Uterus (tissue), 2 donors: ENCODE measurements at regions not wholly inside any gene's neighbourhood (a gene's known extent, or its start where the extent isn't known, plus 50 kb on each side); places are given as distances from the start of the nearest gene placed in this dataset.

Source experiments
- CTCF ChIP-seq, 4 experiments: fragments of 200-600 bp in 2 of 4; fragments of 450-650 bp in 2 of 4; sonication (generic) in 2 of 4; IDR thresholded peaks; one replicate each; pipeline ENCODE4 v1.5.1; 2016 to 2019; ENCODE audit warnings: antibody characterized with exemption in 4 of 4, mild to moderate bottlenecking in 2 of 4, moderate library complexity in 1 of 4
- POLR2A ChIP-seq, 2 donors: fragments of 450-650 bp; IDR thresholded peaks; one replicate each; pipeline ENCODE4 v1.6.1; 2016; ENCODE audit warnings: antibody characterized with exemption in 2 of 2, mild to moderate bottlenecking in 1 of 2, moderate library complexity in 1 of 2

- no peak for TF ChIP-seq CTCF (IDR thresholded peaks at IDR 0.05)
- no peak for TF ChIP-seq POLR2A (IDR thresholded peaks at IDR 0.05)
These were observed 327.7 kb upstream of the IL12A start for GRCh38 chr3:159660901-159661300.
